AG04449 (cell line): ENCODE measurements at regions not wholly inside any gene's neighbourhood (a gene's known extent, or its start where the extent isn't known, plus 50 kb on each side); places are given as distances from the start of the nearest gene placed in this dataset.

Source experiments
- CTCF ChIA-PET: fragments of 350-600 bp; formaldehyde crosslinking; extraction: SDS; loops from one replicate; lab custom pipeline; 2021; ENCODE audit warnings: antibody characterized with exemption; lab: Yijun Ruan, JAX
- POLR2A ChIA-PET: fragments of 400-600, 350-600 bp; formaldehyde crosslinking; extraction: SDS; loops from one replicate; lab custom pipeline; 2020; ENCODE audit warnings: antibody characterized with exemption, inconsistent platforms; lab: Yijun Ruan, JAX
- DNase-seq: peaks from one replicate; pipeline ENCODE4 v3.0.0-alpha.2; 2010; ENCODE audit warnings: low read depth, low spot score
- H3K4me3 ChIP-seq: 2 replicates; pipeline ENCODE4 v1.5.1; 2011; ENCODE audit warnings: low read depth, mild to moderate bottlenecking, control low read depth, low read length
- TF ChIP-seq, protein P1 (sequence below): IDR thresholded peaks from one replicate; pipeline ENCODE4 v1.5.1; 2011; ENCODE audit warnings: mild to moderate bottlenecking, moderate library complexity, low read length, control low read depth, inconsistent platforms; ENCODE audit not compliant: insufficient read depth; ENCODE audit errors: missing control alignments

DNA sequence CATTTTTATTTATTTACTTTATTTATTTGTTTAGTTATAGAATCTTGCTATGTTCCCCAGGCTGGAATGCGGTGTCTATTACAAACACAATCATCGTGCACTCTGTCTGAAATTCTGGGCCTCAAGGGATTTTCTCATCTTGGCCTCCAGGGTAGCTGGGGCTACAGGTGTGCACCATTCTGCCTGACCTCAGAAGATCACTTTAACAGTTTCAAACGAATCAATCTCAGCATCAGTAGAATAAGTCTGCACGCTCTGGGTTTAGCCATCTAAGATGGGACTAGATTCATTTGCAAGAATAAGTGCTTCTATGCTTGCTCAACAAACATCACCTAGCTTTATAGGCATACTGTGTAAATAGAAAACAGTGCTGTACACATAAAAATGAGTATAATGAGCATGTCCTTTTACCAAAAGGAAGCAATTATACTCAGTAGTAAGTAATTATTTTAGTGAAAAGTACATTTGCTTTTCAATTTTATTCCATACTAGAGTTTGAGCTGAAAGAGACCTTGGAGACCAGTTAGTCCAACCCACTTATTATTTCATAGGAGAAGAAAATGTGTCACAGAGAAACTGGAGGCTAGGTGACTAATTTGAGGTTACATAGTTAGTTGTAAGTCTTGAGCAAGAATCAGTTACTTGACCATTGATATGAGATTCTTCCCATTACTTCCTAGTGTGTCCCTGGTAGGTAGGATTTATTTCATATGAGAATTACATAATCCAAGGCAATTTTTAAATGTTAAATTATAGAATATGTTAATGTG lies 456.5 kb upstream of the LMO3 start:
- CTCF ChIA-PET: no interaction called here
- TF ChIP-seq, protein P1, sequence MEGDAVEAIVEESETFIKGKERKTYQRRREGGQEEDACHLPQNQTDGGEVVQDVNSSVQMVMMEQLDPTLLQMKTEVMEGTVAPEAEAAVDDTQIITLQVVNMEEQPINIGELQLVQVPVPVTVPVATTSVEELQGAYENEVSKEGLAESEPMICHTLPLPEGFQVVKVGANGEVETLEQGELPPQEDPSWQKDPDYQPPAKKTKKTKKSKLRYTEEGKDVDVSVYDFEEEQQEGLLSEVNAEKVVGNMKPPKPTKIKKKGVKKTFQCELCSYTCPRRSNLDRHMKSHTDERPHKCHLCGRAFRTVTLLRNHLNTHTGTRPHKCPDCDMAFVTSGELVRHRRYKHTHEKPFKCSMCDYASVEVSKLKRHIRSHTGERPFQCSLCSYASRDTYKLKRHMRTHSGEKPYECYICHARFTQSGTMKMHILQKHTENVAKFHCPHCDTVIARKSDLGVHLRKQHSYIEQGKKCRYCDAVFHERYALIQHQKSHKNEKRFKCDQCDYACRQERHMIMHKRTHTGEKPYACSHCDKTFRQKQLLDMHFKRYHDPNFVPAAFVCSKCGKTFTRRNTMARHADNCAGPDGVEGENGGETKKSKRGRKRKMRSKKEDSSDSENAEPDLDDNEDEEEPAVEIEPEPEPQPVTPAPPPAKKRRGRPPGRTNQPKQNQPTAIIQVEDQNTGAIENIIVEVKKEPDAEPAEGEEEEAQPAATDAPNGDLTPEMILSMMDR: no peak
- DNase-seq: no peak
- no peak overlapping the region for H3K4me3 ChIP-seq
- POLR2A ChIA-PET: no interaction called here

DNA sequence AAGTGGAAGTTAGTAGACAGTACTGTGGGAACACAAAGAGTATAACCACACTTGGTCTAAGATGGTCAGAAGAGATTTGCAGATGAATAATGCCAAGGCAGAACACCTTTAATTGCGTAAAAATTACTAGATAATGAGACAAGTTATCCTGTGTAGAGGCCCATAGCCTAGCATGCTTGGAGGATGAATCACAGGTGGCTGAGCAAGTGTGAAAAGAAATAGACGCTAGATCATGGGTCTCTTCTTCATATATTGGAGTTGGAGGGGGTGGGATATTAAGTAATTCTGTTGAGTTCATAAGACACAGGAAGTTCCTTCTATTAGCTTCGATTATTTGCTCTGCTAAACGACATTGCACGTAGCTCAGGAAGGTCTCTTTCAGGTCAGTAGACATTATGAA lies 454.3 kb upstream of the LMO3 start:
- CTCF ChIA-PET: no interaction called here
- POLR2A ChIA-PET: no interaction called here

DNA sequence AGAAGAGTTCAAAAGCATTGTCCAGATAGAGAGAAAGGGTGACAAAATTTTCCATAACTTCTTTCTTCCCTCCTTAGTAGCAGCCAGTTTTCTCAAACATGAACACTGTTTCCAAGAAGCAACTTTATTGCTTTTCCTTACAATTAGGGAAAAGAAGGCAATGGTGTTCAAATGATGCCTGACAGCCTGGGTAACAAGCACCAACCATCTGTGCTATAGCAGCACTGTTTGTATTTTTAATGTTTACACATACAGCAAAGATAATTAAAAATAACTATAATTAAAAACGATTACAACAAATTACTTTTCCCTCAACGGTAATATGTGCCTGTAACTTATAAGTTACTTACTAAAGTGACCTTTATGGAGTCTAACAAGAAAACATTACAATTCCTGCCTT lies 450.6 kb upstream of the LMO3 start:
- ChIA-PET CTCF (no interaction called here), POLR2A (no interaction called here)
- TF ChIP-seq, protein P1: no peak
- no peak overlapping the region for H3K4me3 ChIP-seq
- no peak for DNase-seq

More for the DNA sequence above, 454.3 kb upstream of the LMO3 start:
- no peak overlapping the region for H3K4me3 ChIP-seq
- TF ChIP-seq, protein P1: no peak
- DNase-seq: no peak

DNA sequence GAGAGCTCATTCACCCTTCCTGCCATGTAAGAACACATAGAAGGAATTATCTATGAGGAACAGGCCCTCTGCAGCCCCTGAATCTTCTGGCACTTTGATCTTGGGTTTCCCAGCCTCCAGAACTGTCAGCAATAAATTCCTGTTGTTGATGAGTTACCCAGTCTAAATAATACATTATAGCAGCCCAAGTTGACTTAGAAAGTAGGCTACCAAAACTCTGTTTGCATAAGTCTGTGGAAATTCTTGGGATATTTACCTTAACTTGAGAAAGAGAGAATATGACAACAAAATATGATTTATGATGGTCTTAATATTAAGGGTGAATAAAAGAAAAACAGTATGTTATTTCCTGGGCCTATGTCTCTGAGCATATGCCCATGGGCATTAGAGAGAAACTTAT lies 433.0 kb upstream of the LMO3 start:
- ChIA-PET POLR2A (no interaction called here), CTCF (no interaction called here)
- TF ChIP-seq, protein P1: no peak
- no peak for DNase-seq
- H3K4me3 ChIP-seq: no peak overlapping the region

DNA sequence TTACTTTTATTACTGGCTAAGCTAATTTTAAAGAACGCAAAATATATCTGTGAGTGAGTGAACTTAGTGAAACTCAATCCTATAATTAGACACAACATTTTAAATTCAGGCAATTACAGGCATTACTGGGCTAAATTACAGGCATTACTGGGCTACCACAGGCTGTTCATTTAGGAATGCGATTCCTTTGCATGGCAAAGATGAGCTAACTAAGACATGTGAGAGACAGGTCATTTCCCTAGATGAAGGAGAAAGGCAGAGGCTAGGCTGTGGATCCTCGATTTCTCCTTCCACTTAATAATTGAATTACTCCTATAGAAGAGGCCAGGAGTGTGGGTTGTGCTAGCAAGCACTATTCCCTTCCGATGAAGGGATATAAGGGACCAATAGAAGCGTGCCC lies 429.4 kb upstream of the LMO3 start:
- ChIA-PET POLR2A (no interaction called here), CTCF (no interaction called here)
- no peak for DNase-seq
- no peak overlapping the region for H3K4me3 ChIP-seq
- TF ChIP-seq, protein P1: no peak

DNA sequence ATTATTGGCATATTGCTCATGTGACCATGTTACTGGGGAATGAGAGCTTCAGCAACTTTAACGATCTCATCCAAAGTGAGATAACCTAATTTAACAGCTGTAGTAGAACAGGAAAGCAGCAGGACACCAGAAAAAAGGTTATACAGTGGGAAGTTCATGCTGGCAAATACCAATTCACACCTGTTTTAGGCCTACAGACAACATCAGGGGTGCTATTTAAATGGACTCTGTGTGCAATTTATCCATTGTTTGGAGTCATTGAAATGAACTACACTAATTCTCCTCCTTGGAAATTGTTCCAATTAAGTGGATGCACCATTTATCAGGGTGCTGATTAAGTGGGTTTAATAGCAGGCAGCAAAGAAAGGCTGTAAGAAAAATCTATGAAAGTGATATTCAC lies 424.4 kb upstream of the LMO3 start:
- POLR2A ChIA-PET: no interaction called here
- CTCF ChIA-PET: no interaction called here
- DNase-seq: no peak
- H3K4me3 ChIP-seq: no peak overlapping the region
- TF ChIP-seq, protein P1: no peak
